Amygdala (tissue), 56 donors: ENCODE measurements at regions not wholly inside any gene's neighbourhood (a gene's known extent, or its start where the extent isn't known, plus 50 kb on each side); places are given as distances from the start of the nearest gene placed in this dataset.

Source experiments
- DNase-seq, 56 donors: peaks; one replicate each; lab custom pipeline; 2025; lab: John Stamatoyannopoulos, UW

- no peak for DNase-seq
Measured at GRCh38 chr4:4695497-4695896, 153.6 kb upstream of the STX18 start.

- DNase-seq = no peak
Measured at GRCh38 chr4:4694827-4695226, 153.0 kb upstream of the STX18 start.

- DNase-seq = peak in 25 of 56 donors; percentile 5 to 84 (median 20)
Measured at GRCh38 chr4:4694296-4694772, 152.5 kb upstream of the STX18 start.

- no peak for DNase-seq
Measured at GRCh38 chr4:4693755-4694295, 152.0 kb upstream of the STX18 start.

GRCh38 chr4:4693258-4693657 is 151.4 kb upstream of the STX18 start:
- no peak for DNase-seq

- DNase-seq = no peak
Measured at GRCh38 chr4:4690854-4691253, 149.0 kb upstream of the STX18 start.

GRCh38 chr4:4689694-4690440 is 148.0 kb upstream of the STX18 start:
- no peak for DNase-seq

- no peak for DNase-seq
Measured at GRCh38 chr4:4687935-4688727, 146.3 kb upstream of the STX18 start.

- DNase-seq = no peak
Measured at GRCh38 chr4:4687100-4687499, 145.3 kb upstream of the STX18 start.

GRCh38 chr4:4685810-4686795 is 144.3 kb upstream of the STX18 start:
- DNase-seq = no peak

GRCh38 chr4:4681653-4682052 is 139.8 kb upstream of the STX18 start:
- no peak for DNase-seq

- DNase-seq = no peak
Measured at GRCh38 chr4:4680758-4681157, 138.9 kb upstream of the STX18 start.

- DNase-seq = no peak
Measured at GRCh38 chr4:4680243-4680642, 138.4 kb upstream of the STX18 start.

- DNase-seq = peak in 8 of 56 donors; percentile 3 to 60 (median 12)
Measured at GRCh38 chr4:4677556-4678522, 136.0 kb upstream of the STX18 start.

GRCh38 chr4:4675641-4676040 is 133.8 kb upstream of the STX18 start:
- DNase-seq = no peak

- DNase-seq = no peak
Measured at GRCh38 chr4:4675051-4675581, 133.3 kb upstream of the STX18 start.

GRCh38 chr4:4673070-4673469 is 131.2 kb upstream of the STX18 start:
- peak in 1 of 56 donors; percentile 19 for DNase-seq

- no peak for DNase-seq
Measured at GRCh38 chr4:4672402-4672801, 130.6 kb upstream of the STX18 start.
